NT2/D1 (cell line): ENCODE measurements at regions not wholly inside any gene's neighbourhood (a gene's known extent, or its start where the extent isn't known, plus 50 kb on each side); places are given as distances from the start of the nearest gene placed in this dataset.
"Not testable (repeated sequence)": the region's sequence is repeated elsewhere in the genome, so short reads cannot be mapped to it uniquely, and the experiment has no call there.

ENCODE experiments used
- SUZ12 ChIP-seq: IDR thresholded peaks from 2 replicates; pipeline ENCODE4 v1.6.1; 2011; ENCODE audit not compliant: insufficient read length, insufficient read depth; ENCODE audit errors: extremely low read depth
- YY1 ChIP-seq: IDR thresholded peaks from 2 replicates; pipeline ENCODE4 v1.6.1; 2011; ENCODE audit not compliant: insufficient read length, insufficient read depth
- ZNF274 ChIP-seq: IDR thresholded peaks from 2 replicates; pipeline ENCODE4 v1.6.1; 2011; ENCODE audit warnings: mild to moderate bottlenecking, low read depth, low read length

DNA sequence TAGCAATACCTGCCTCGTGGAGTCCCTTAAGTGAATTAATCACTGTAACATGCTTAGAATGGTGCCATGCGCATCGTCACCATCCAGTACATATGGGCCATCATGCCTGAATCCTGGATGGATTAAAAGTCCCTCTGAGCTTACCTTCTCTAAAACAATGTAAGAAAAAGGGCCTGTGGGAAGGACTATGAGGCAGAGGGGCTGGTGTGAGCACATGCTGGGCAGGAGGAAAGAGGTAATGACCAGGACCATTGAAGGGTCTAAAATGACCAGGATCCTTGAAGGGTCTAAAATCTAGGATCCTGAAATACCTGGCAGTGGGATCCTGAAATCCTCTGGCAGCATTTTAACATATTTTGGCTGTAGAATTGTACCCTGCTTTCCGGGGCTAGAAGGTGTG, 156.2 kb downstream of the KCNJ18 start:
- TF ChIP-seq YY1, ZNF274, SUZ12: not testable (repeated sequence)
